ENCODE measurements at regions not wholly inside any gene's neighbourhood (a gene's known extent, or its start where the extent isn't known, plus 50 kb on each side); places are given as distances from the start of the nearest gene placed in this dataset.
A peak's percentile ranks its signal among the peaks of the same experiment; 100 is the strongest.

DNA sequence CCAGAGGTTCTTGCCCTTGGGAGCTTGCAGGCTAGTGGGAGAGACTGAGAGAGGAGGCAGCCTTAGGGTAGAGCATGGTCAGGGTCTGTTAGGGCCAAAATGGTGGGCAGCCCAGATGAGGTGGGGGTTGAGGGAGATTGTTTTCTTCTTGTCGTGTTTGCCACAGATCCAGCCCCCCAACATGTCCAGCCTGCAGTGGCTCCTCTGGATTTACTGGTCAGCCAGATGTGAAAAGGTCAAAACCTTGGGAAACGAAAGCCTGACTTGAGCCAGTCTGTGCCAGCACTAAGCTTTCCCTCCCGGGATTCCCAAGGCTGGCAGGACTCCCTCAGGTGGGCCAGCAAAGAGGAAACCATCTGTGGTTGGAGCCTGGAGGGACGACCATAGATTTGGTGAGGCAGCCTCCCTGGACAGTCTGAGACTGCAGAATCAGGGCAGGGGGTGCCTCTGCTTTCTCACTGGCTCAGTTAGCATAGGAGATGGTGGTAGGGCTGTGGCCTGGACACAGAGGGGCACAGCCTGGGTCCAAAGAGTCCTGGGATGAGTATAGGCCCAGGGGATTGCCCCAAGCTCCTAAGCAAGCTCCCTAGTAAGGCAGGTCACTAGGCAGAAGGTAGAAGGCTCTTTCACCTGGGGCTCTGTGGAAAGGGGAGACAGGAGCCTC, 51.2 kb upstream of the PRR23C start:
- DNase-seq (ENCODE audit: low spot score in 2 of 2) = no peak
- WGBS, 2 donors = 61 to 63% methylated on average over 4 of the region's 4 CpGs
- TF ChIP-seq CTCF (IDR thresholded peaks at IDR 0.05) (no peak), POLR2A (IDR thresholded peaks at IDR 0.05) (no peak)
- no peak overlapping the region for H3K4me3 ChIP-seq (ENCODE audit: low read depth, poor library complexity, severe bottlenecking)
- intact Hi-C loops (cut with DNase I; ENCODE audit: low total_unique reads) = no loop called here

DNA sequence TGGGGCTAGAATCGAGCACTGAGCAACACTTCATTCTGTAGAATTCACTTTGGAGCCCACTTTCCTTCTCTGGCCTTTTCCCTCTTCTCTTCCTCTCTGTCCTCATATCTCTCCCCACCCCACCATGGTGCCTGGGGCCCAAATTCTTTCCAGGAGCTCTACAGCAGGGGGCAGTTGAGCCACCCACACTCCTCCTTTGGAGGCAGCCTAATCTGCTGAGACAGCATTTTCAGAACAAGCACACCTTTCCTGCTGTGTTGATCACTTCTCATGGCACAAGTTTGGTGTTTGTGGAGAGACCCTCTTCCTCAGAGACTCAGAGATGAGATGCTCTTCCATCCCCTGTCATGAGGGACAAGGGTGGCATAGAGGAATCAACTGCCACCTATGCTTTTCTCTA, 52.0 kb upstream of the PRR23C start:
- no peak overlapping the region for H3K4me3 ChIP-seq (ENCODE audit: low read depth, poor library complexity, severe bottlenecking)
- DNase-seq (ENCODE audit: low spot score in 2 of 2) = no peak
- WGBS, 2 donors = 52 to 58% methylated on average over 1 of the region's 1 CpG
- intact Hi-C loops (cut with DNase I; ENCODE audit: low total_unique reads) = no loop called here
- no peak for TF ChIP-seq CTCF (IDR thresholded peaks at IDR 0.05)
- no peak for TF ChIP-seq POLR2A (IDR thresholded peaks at IDR 0.05)

DNA sequence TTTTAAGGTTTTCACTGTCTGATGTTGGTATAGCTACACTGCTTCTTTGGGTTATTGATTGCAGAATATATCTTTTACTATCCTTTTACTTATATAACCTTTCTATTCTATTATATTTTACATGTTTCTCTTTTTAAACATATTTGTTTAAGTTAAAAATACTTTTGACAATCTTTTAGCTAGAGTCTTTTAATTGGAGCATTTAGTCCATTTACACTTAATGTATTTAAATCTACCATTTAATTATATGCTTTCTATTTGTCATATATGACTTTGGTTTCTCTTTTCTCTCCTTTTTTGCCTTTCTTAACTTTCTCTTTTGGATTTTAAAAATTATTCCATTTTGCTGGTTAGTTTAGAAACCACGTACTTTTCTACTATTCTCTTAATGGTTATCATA, 53.7 kb upstream of the PRR23C start:
- WGBS, 2 donors = 97% methylated on average over 1 of the region's 1 CpG

DNA sequence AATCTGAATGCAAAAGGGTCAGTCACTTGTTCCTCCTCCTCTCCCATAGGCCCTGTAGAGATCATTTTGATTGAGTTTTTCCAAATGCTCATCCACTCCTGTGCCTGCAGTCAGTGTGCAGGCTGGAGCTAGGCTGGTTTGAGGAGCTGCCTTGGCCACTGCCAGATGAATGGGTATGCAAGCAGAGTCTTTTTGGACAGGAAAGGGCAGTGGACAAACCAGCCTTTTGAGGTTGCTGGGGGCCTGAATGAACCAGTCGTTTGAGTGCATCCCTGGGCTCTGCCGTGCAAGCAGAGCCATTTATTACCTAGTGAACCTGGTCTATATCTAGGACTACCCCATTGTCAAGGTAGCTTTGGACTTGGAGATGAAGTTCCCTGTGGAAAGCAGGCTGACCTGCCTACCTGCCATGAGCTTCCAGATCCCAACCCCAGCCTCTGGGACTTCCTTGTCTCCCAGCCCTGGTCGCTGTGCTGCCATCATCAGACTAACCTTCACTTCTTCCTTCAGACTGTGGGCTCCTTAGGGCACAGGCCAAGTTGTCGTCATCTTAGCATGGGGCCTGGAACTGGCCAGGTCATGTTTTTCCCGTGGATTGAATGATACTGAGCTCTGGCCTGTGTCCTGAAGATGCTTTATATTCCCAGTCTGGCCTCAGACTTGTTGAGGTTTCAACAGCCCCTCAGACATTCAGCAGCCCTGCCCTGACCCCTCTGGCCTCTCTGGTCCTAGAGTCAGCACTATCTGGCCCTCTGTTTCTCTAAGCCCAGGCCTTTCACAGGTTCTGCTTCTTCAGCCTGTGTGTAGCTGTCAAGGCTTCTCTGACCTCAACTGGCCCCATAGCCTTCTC, 55.5 kb upstream of the PRR23C start:
- TF ChIP-seq POLR2A (IDR thresholded peaks at IDR 0.05) (no peak), CTCF (IDR thresholded peaks at IDR 0.05) (no peak)
- peak in 1 of 2 donors; percentile 63 for DNase-seq (ENCODE audit: low spot score in 2 of 2)
- WGBS, 2 donors = 79 to 81% methylated on average over 5 of the region's 5 CpGs
- intact Hi-C loops (cut with DNase I; ENCODE audit: low total_unique reads) = no loop called here
- H3K4me3 ChIP-seq (ENCODE audit: low read depth, poor library complexity, severe bottlenecking) = no peak overlapping the region

More for the DNA sequence above, 53.7 kb upstream of the PRR23C start:
- no peak overlapping the region for H3K4me3 ChIP-seq (ENCODE audit: low read depth, poor library complexity, severe bottlenecking)
- TF ChIP-seq CTCF (IDR thresholded peaks at IDR 0.05) (no peak), POLR2A (IDR thresholded peaks at IDR 0.05) (no peak)
- intact Hi-C loops (cut with DNase I; ENCODE audit: low total_unique reads) = no loop called here
- DNase-seq (ENCODE audit: low spot score in 2 of 2) = no peak

DNA sequence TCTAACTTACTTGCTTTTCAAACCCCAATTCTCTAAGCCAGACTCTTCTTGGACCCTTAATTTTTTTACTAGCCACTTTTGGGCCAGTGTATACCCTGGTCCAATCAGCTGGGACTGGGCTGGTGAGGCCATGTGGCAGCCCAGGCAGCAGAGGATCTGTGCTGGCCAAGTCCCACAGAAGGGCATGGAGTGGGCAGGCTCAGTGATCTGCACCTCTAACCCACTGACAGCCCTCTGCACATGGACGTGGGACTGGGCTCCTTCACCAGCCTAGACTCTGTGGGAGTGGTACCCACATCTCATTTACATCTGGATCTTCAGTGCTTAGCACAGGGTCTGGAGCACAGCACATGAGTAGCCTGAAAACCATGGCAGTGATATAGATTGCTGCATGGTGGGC, 56.1 kb upstream of the PRR23C start:
- peak in 1 of 2 donors; percentile 64 for DNase-seq (ENCODE audit: low spot score in 2 of 2)
- TF ChIP-seq CTCF (IDR thresholded peaks at IDR 0.05) (no peak), POLR2A (IDR thresholded peaks at IDR 0.05) (no peak)
- intact Hi-C loops (cut with DNase I; ENCODE audit: low total_unique reads) = no loop called here
- 80 to 83% methylated on average over 1 of the region's 1 CpG for WGBS, 2 donors
- H3K4me3 ChIP-seq (ENCODE audit: low read depth, poor library complexity, severe bottlenecking) = no peak overlapping the region

All from lower leg skin (tissue), 4 donors.